ENCODE measurements at regions not wholly inside any gene's neighbourhood (a gene's known extent, or its start where the extent isn't known, plus 50 kb on each side); places are given as distances from the start of the nearest gene placed in this dataset.
A peak's percentile ranks its signal among the peaks of the same experiment; 100 is the strongest.
"Not testable (repeated sequence)": the region's sequence is repeated elsewhere in the genome, so short reads cannot be mapped to it uniquely, and the experiment has no call there.

DNA sequence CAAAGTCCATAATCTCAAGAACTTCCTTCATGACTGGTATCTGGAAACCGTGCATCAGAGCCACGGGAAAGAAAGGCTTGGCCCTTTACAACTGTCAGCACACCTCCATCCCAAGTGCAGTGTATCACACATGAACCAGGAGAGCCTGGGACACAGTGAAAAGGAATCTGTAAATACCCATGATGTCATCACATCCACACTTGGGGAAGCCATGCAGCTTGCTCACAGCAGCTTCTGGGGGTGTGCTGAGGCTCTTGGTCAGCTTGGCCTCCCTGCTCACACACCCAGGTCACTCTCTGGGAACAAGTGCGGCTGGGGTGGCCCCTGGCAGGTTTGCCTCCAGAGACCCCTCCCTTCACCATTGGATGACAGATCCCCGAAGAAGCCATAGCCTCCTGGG, 51.6 kb upstream of the ASAH2B start:
- not testable (repeated sequence) for DNase-seq
- peak; percentile 32 for ATAC-seq

GRCh38 chr10:50684365-50684764, 55.4 kb upstream of the ASAH2B start:
- not testable (repeated sequence) for DNase-seq, ATAC-seq

- not testable (repeated sequence) for ATAC-seq
Observed at GRCh38 chr10:50683198-50683751, 56.5 kb upstream of the ASAH2B start.

GRCh38 chr10:50680606-50681005, 56.9 kb upstream of the SGMS1 start:
- ATAC-seq, DNase-seq: not testable (repeated sequence)

More at GRCh38 chr10:50683198-50683751, 56.5 kb upstream of the ASAH2B start:
- not testable (repeated sequence) for DNase-seq

DNA sequence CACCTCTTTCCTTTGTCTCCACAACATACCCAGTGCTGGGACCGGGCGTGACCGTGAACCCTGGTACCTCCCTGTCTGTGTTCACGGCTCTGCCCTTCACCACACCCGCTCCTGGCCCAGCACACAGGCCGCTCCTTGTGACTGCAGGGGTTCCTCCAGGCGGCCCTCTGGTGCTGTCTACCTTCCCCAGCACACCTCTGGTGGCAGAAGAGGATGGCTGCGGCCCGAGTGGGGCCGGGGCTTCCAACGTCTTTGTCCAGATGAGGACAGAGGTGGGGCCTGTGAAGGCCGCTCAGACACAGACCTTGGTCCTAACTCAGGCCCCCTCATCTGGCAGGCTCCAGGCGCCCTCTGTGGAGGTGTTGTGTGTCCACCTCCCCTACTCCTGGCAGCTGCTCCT, 55.4 kb upstream of the SGMS1 start:
- ATAC-seq (no peak), DNase-seq (no peak)

- not testable (repeated sequence) for DNase-seq, ATAC-seq
Observed at GRCh38 chr10:50675555-50675954, 51.8 kb upstream of the SGMS1 start.

- ATAC-seq (no peak), DNase-seq (no peak)
Observed at GRCh38 chr10:50674469-50675254, 50.9 kb upstream of the SGMS1 start.

All from stimulated activated naive CD8-positive, alpha-beta T cell treated with anti-CD3 and anti-CD28 coated beads, Interleukin-15, Interleukin-2, amounts not matched to agents 100 U/mL and 50 U/mL, for 24 hours (primary cell).